Middle frontal gyrus (tissue), 1 donor: ENCODE measurements at regions not wholly inside any gene's neighbourhood (a gene's known extent, or its start where the extent isn't known, plus 50 kb on each side); places are given as distances from the start of the nearest gene placed in this dataset.
"Not testable (repeated sequence)": the region's sequence is repeated elsewhere in the genome, so short reads cannot be mapped to it uniquely, and the experiment has no call there.

Experiments used
- DNase-seq: peaks from one replicate; pipeline ENCODE4 v3.0.0-alpha.2; 2015; ENCODE audit warnings: low spot score; ENCODE audit errors: extremely low spot score

- DNase-seq = no peak
These were observed 50.9 kb upstream of the WARS2 start for GRCh38 chr1:119191325-119191724.

GRCh38 chr1:119204197-119204960, 63.9 kb upstream of the WARS2 start:
- no peak for DNase-seq

GRCh38 chr1:119204961-119205357, 64.5 kb upstream of the WARS2 start:
- no peak for DNase-seq

- no peak for DNase-seq
These were observed 68.6 kb upstream of the WARS2 start for GRCh38 chr1:119209061-119209460.

- DNase-seq = peak; percentile 3
These were observed 69.3 kb upstream of the WARS2 start for GRCh38 chr1:119209596-119210295.

- no peak for DNase-seq
These were observed 69.8 kb upstream of the WARS2 start for GRCh38 chr1:119210296-119210649.

- not testable (repeated sequence) for DNase-seq
These were observed 72.8 kb upstream of the WARS2 start for GRCh38 chr1:119213213-119213612.

GRCh38 chr1:119214961-119215360, 74.5 kb upstream of the WARS2 start:
- DNase-seq = not testable (repeated sequence)

GRCh38 chr1:119217309-119217828, 76.9 kb upstream of the WARS2 start:
- no peak for DNase-seq

GRCh38 chr1:119219711-119220110, 79.3 kb upstream of the WARS2 start:
- DNase-seq = no peak

GRCh38 chr1:119220991-119221390, 80.5 kb upstream of the WARS2 start:
- DNase-seq = no peak

GRCh38 chr1:119222271-119222670, 81.8 kb upstream of the WARS2 start:
- no peak for DNase-seq

- DNase-seq = no peak
These were observed 84.8 kb upstream of the WARS2 start for GRCh38 chr1:119225265-119225664.

GRCh38 chr1:119225831-119226230, 85.4 kb upstream of the WARS2 start:
- no peak for DNase-seq

- DNase-seq = no peak
These were observed 85.9 kb upstream of the WARS2 start for GRCh38 chr1:119226321-119226720.

- no peak for DNase-seq
These were observed 86.5 kb upstream of the WARS2 start for GRCh38 chr1:119226913-119227312.

GRCh38 chr1:119227456-119227855, 87.0 kb upstream of the WARS2 start:
- no peak for DNase-seq

- no peak for DNase-seq
These were observed 88.1 kb upstream of the WARS2 start for GRCh38 chr1:119228335-119229080.

GRCh38 chr1:119235120-119235519, 94.7 kb upstream of the WARS2 start:
- no peak for DNase-seq

- no peak for DNase-seq
These were observed 105.4 kb upstream of the WARS2 start for GRCh38 chr1:119245881-119246280.

GRCh38 chr1:119249283-119249682, 108.8 kb upstream of the WARS2 start:
- no peak for DNase-seq

- DNase-seq = no peak
These were observed 109.8 kb upstream of the WARS2 start for GRCh38 chr1:119250299-119250698.
